Adrenal gland (tissue), 9 donors: ENCODE measurements at regions not wholly inside any gene's neighbourhood (a gene's known extent, or its start where the extent isn't known, plus 50 kb on each side); places are given as distances from the start of the nearest gene placed in this dataset.

Source experiments
- DNase-seq, 7 donors: peaks; one replicate each; pipeline ENCODE4 v3.0.0-alpha.2; 2019 to 2020
- H3K27ac ChIP-seq, 5 donors: fragments of 200-600 bp; sonication (generic) in 4 of 5; 1 replicate in 3 of 5; 2 replicates in 2 of 5; pipeline versions ENCODE4 v1.5.1 to v1.8.0; 2016 to 2020; ENCODE audit warnings: mild to moderate bottlenecking in 1 of 5
- H3K27me3 ChIP-seq: fragments of 200-600 bp; 2 replicates; pipeline ENCODE4 v1.8.0; 2021
- H3K36me3 ChIP-seq, 2 donors: fragments of 200-600 bp; replicated peaks in 1 of 2; 1 replicate in 1 of 2; 2 replicates in 1 of 2; pipeline versions ENCODE4 v1.5.1 to v1.8.0; 2018 to 2022
- H3K4me1 ChIP-seq, 2 donors: fragments of 200-600 bp; replicated peaks in 1 of 2; 1 replicate in 1 of 2; 2 replicates in 1 of 2; pipeline versions ENCODE4 v1.5.1 to v1.8.0; 2018 to 2021
- H3K4me3 ChIP-seq, 4 donors: fragments of 200-600 bp; sonication (generic) in 3 of 4; one replicate each; pipeline ENCODE4 v1.5.1; 2016 to 2018
- H3K9me3 ChIP-seq, 3 donors: fragments of 200-600 bp; sonication (generic) in 1 of 3; replicated peaks in 1 of 3; 1 replicate in 2 of 3; 2 replicates in 1 of 3; pipeline versions ENCODE4 v1.5.1 to v1.8.0; 2016 to 2021
- POLR2A ChIP-seq, 2 donors: fragments of 450-650 bp; IDR thresholded peaks; one replicate each; pipeline ENCODE4 v1.6.1; 2017; ENCODE audit warnings: antibody characterized with exemption in 2 of 2, mild to moderate bottlenecking in 2 of 2, moderate library complexity in 1 of 2
- WGBS, 4 donors: extraction: QIAGEN DNeasy Blood & Tissue Kit in 2 of 4; methylation state at CpG; one replicate each; pipeline versions ENCODE4 v1.1.5 to v1.1.7; 2013 to 2017; 5-methylcytosine and 5-hydroxymethylcytosine counted together
- intact Hi-C, 2 donors: fragments of 100-400 bp; cut with DNase I; formaldehyde crosslinking; loops; one replicate each; pipeline versions ENCODE4 v1.14.1 to v1.15.0; 2022 to 2023
- TF ChIP-seq, protein P1 (sequence below), 6 experiments: fragments of 450-650 bp in 4 of 6; fragments of 200-600 bp in 2 of 6; sonication (generic) in 1 of 6; IDR thresholded peaks; 1 replicate in 5 of 6; 2 replicates in 1 of 6; pipeline versions ENCODE4 v1.5.1 to v1.8.0; 2016 to 2021; ENCODE audit warnings: antibody characterized with exemption in 6 of 6, mild to moderate bottlenecking in 2 of 6, moderate library complexity in 1 of 6
- donor health status: healthy with polysubstance abuse.
- donor health status: Bipolar disorder and iron deficiency.
- donor health status: DM: yes; HTN: yes; CAD: no.
- donor health status: DM: no; HTN: no; CAD: no.
- donor health status: DM: no; HTN: no; CAD: no.

DNA sequence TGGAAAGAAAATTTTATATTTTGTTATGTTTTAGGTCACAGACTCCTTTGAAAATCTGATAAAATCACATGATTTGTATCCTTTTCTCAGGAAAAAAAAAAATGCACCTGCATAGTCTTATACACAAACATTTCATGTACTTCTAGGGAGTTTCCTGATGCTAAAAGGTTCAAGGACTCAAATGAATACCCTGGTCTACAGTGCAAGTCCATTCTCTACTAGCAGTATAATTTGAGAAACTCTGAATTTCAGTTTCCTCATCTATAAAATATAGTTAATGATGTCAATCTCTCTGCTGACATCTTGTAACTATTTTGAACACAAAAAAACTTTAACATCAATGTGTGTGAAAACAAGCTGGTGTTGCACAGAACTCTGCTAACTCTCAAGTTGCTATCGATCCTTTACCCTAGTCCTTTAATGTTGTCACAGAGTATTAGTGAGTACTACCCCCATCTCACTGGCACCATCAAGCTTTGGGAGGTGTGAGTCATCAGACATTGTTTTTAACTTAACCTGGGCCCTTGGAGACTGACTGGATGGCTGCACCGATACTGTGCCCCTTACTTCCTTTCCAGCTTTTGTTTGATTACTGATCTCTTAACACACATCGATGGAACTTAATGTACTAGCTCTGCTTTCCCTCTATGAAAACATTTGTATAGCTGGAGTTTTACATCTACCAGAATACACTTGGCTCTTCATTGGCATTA lies 251.9 kb upstream of the SOX5 start:
- no peak for DNase-seq
- H3K9me3 ChIP-seq, result no peaks in the 10 kb centered on the region
- no peaks in the 10 kb centered on the region for H3K36me3 ChIP-seq
- no peaks in the 10 kb centered on the region for H3K27me3 ChIP-seq
- H3K27ac ChIP-seq, result no peak overlapping the region
- no peak overlapping the region for H3K4me3 ChIP-seq
- intact Hi-C loops, result no loop called here
- TF ChIP-seq POLR2A (IDR thresholded peaks at IDR 0.05), result no peak
- TF ChIP-seq, protein P1, sequence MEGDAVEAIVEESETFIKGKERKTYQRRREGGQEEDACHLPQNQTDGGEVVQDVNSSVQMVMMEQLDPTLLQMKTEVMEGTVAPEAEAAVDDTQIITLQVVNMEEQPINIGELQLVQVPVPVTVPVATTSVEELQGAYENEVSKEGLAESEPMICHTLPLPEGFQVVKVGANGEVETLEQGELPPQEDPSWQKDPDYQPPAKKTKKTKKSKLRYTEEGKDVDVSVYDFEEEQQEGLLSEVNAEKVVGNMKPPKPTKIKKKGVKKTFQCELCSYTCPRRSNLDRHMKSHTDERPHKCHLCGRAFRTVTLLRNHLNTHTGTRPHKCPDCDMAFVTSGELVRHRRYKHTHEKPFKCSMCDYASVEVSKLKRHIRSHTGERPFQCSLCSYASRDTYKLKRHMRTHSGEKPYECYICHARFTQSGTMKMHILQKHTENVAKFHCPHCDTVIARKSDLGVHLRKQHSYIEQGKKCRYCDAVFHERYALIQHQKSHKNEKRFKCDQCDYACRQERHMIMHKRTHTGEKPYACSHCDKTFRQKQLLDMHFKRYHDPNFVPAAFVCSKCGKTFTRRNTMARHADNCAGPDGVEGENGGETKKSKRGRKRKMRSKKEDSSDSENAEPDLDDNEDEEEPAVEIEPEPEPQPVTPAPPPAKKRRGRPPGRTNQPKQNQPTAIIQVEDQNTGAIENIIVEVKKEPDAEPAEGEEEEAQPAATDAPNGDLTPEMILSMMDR (IDR thresholded peaks at IDR 0.05), result no peak
- 83 to 90% (median 85%) methylated on average over 3 of the region's 3 CpGs for WGBS, 4 donors
- H3K4me1 ChIP-seq, result no peaks in the 10 kb centered on the region

DNA sequence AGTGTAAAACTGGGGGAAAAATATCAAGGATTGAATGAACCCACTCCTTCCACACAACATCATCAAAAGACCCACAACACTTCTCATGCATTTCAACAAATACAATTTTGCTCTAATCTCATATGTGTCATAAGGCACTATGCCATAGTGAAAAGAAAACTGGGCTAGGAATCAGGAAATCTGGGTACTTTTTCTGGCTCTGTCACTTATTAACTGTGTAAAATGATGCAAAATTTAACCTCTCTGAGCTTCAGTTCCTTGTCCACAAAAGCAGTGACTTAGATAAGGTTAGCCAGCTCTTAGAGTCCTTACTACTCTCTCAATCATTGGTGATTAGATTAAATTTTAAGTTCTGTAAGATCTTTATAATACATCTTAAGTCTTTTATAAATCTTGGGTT lies 250.5 kb upstream of the SOX5 start:
- TF ChIP-seq, protein P1 (IDR thresholded peaks at IDR 0.05), result no peak
- no peak for TF ChIP-seq POLR2A (IDR thresholded peaks at IDR 0.05)
- no peak overlapping the region for H3K4me3 ChIP-seq
- no peak for DNase-seq
- no peaks in the 10 kb centered on the region for H3K4me1 ChIP-seq
- no peaks in the 10 kb centered on the region for H3K36me3 ChIP-seq
- no peak overlapping the region for H3K27ac ChIP-seq
- intact Hi-C loops, result no loop called here
- no peaks in the 10 kb centered on the region for H3K9me3 ChIP-seq
- H3K27me3 ChIP-seq, result no peaks in the 10 kb centered on the region

DNA sequence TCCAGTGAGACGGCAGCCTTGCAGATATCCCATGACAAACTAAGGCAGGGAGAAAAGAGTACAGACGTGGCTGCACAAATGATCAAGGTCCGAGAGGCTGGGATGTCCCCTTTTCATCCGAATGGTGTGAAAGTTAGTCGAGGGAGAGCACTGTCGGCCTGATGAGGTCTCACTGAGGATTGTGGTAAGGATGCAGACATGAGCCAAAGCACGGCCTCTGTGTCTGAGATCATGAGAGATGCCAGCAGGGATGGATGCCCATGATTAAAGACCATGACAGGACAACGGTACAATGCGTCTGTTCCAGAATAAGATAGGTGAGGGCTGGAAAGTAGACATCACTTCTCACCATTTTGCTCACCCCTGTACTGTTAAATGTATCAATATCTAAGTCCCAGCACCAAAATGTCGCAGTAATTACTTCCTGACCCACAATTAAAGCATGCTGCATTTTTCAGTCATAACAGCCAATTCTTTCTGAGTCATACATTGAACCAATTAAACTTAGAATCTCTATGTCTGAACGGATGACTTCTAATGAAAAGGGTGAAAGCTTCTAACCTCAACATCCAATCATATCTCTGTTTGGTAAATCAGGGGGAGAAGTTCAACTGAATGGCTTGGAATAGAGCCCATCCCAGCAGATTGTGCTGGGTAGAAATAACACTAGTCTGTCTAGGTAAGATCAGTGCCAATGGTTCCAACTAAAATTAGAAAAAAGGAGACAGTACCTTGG lies 249.6 kb upstream of the SOX5 start:
- Histone ChIP-seq H3K4me1 (no peaks in the 10 kb centered on the region), H3K27me3 (no peaks in the 10 kb centered on the region), H3K27ac (no peak overlapping the region), H3K9me3 (no peaks in the 10 kb centered on the region), H3K36me3 (no peaks in the 10 kb centered on the region), H3K4me3 (no peak overlapping the region)
- intact Hi-C loops, result no loop called here
- 65 to 77% (median 75%) methylated on average over 11 of the region's 11 CpGs for WGBS, 4 donors
- TF ChIP-seq, protein P1 (IDR thresholded peaks at IDR 0.05), result no peak
- TF ChIP-seq POLR2A (IDR thresholded peaks at IDR 0.05), result no peak
- DNase-seq, result no peak

DNA sequence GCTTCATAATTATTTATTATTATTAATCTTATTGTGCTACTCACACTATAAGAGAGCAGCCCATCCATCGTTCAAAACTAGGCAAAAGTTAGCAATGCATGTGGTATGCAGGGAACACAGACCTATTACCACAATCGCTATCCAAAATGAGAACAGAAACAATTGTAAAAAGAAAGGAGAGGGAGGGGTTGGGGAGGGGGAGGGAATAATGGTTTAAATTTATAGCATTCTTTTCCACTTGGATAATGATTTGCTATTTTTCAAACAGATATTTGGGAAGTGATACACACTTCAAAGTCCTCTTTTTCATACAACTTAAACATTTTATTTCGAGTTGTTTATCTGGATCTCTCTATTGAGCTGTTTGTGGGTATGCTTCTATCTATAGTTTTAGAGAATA lies 248.6 kb upstream of the SOX5 start:
- Histone ChIP-seq H3K36me3 (no peaks in the 10 kb centered on the region), H3K27me3 (no peaks in the 10 kb centered on the region), H3K27ac (no peak overlapping the region), H3K4me1 (no peaks in the 10 kb centered on the region), H3K9me3 (no peaks in the 10 kb centered on the region), H3K4me3 (no peak overlapping the region)
- intact Hi-C loops, result no loop called here
- WGBS, 4 donors, result 63 to 70% (median 66%) methylated on average over 3 of the region's 3 CpGs
- no peak for DNase-seq
- no peak for TF ChIP-seq POLR2A (IDR thresholded peaks at IDR 0.05)
- TF ChIP-seq, protein P1 (IDR thresholded peaks at IDR 0.05), result no peak
